GM18508 (cell line): ENCODE measurements at regions not wholly inside any gene's neighbourhood (a gene's known extent, or its start where the extent isn't known, plus 50 kb on each side); places are given as distances from the start of the nearest gene placed in this dataset.

Source experiments
- ATAC-seq: cut with Tn5 transposase; IDR thresholded peaks from one replicate; pipeline ENCODE4 v1.9.1; 2021; ENCODE audit warnings: moderate number of reproducible peaks; ENCODE audit not compliant: insufficient read depth, unreplicated experiment

DNA sequence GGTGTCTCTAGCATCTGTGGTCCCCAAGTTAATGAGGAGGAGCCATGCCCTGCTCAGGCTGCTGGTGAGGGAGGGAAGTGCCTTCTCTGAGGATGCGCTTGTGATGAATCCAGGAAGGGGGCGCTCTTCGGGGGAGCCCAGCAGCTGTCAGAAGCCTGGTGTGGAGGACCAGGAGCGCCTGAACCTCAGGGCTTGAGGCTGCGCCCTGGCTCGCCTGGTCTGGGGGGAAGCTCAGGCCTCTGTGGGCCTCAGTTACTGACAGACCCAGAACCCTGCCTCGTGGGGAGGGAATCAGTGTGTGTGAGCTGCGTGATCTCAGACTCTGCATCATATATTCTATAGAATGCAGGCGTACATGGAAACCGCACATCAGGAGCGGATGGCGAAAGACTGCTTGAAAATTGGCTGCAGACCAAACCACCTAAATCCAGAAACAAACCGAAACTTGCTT, 126.1 kb downstream of the SEC14L1 start:
- ATAC-seq, result no peak

DNA sequence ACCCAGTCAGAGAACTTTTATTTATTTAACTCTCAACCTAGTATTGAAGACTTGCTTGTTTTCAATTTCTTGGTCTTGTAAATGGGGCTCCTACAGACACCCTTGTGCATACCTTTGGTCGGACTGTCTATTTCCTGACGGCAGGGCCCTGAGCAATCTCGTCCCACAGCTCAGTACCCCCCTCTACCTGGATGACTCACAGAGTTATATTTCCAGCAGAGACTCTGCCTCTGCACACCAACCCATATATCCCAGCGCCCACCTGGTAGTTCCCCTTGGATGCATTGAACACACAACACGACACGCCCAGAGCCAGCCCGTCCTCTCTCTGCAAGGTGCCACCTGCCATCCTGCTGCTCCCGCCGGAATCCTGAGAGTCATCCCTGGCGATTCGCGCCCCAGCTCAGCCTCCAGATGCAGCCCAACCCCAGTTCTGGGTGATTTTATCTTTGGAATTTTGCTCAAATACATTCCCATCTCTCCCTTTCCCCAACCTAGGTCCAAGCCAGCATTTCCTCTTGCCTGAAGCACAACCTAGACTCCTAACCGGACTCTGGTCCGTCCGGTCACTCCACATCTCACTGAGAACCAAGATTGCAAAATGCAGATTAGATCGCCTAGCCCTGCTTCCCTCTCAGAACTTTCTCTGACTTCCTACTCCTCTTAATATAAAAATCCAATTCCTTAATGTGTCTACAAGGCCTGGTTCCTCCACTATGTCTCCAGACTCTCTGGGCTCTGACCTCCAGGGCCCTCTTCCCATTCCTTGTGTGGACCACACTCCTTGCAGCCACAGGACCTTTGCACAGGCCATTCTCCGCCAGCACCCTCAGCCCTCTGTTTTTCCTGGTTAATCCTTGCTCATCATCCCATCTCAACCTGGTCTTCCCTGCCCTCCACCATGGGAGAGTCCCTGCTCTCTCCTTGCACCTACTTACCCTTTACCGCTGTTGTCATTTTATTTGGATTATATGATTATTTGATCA, 129.2 kb downstream of the SEC14L1 start:
- no peak for ATAC-seq

DNA sequence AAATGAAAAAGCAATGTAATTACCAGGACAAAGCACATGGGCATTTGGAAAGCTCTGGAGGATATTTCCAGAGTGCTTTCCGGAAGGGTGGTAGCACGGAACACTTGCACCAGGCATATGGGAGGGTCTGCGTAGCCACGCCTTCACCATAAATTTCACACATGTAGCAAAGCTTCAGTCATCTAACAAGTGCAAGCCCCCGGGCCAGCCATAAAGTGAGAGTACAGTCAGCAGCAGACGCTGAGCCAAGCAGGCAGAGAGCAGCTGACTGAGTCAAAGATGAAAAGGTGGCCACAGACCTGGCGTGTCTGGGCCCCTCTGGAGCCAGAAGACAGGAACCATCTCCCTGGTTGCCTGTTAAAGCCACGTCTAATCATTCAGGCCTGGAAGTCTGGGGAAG, 130.6 kb downstream of the SEC14L1 start:
- ATAC-seq, result no peak

DNA sequence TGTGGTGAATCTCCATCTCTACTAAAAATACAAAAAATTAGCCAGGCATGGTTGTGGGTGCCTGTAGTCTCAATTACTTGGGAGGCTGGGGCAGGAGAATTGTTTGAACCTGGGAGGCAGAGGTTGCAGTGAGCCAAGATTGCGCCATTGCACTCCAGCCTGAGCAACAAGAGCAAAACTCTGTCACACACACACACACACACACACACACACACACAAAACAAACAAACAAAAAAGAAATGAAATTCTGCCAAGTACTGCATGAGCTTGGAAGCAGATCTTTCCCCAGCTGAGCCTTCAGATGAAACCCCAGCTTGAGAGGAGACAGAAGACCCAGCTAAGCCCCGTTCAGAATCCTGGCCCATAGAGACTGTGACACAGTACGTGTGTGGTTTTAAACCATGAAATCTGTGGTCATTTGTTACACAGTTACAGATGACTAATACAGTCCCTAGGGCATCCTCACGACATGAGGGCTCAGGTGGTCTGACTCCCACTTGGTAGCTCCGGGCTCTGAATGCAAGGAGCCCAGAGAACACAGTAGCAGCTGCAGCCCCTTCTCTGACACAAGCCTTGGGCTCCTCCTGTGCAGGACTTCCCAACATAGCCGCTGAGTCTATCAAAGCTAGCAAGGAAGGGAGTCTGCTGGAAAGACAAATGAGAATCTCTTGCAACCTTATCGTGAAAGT, 132.8 kb downstream of the SEC14L1 start:
- no peak for ATAC-seq

DNA sequence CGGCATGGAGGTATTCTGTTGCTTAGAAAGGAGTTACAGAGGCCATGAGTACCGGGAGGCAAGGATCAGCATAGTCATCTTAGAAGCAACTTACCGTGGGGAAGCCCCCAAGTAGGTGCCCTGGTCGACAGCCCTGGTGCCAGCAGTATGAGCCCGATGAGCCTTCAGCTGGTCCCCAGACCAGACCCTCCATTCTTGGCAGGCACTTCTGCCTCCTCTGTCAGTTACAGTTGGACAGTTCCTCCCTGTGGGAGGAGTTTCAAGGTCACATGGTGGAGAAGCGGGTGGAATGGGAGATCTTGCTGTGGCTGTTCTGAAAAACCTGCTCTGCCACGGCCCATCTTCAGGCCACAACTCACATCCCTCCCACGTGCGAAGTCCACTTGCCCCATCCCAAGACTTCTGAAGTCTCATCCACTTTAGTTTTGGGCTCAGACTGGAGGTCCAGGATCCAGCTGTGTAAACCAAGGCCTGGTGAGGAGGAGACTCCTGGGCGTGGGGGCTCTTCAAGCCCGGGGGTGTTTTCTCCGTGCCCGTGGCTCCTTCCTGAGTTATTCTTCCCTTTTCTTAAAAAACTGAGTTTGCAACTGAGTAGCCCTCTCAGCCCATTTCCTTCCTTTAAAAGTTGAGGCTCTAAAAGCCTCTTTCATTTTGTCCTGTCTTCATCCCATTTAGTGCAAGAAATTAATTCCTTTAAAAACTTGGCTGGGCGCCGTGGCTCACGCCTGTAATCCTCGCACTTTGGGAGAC, 133.5 kb downstream of the SEC14L1 start:
- no peak for ATAC-seq

DNA sequence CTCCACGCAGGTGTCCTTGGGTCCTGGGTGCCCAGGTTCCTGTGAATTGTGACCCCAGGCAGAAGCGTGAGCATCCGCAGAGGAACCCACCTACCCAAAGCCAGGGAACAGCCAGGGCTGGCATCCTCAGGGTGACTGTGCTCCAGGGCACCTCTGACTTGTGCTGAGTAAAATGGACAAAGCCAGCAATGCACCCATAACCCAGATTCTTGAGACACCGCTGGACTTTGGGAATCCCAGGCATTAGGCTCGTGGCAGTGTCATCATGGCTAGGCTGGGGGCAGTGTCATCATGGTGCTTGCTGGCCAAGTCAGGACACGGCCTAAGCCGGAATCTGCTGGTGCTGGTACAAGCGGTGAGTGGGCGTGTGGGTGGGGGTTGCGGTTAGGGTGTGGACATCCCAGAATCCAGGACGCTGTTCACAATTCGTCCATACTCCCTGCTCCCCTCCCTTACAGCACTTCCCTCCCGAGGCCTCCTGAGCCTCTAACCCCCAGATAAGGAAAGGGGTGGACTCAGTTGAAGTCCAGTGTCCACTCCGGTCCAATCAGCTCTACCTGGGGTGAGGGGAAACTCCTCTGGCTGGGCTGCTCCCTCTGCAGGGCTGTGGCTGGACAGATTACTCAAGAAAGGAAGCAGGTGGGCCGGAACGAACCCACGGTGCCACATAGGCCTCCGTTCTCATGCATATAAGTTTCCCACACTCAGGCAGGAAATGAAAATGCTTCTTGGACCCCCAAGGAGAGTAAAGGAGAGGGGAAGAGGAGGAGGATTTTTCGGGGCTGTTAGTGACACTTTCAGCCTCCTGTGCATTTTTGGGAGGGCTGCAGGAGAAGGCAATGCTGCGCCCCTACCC, 138.9 kb downstream of the SEC14L1 start:
- ATAC-seq, result no peak

DNA sequence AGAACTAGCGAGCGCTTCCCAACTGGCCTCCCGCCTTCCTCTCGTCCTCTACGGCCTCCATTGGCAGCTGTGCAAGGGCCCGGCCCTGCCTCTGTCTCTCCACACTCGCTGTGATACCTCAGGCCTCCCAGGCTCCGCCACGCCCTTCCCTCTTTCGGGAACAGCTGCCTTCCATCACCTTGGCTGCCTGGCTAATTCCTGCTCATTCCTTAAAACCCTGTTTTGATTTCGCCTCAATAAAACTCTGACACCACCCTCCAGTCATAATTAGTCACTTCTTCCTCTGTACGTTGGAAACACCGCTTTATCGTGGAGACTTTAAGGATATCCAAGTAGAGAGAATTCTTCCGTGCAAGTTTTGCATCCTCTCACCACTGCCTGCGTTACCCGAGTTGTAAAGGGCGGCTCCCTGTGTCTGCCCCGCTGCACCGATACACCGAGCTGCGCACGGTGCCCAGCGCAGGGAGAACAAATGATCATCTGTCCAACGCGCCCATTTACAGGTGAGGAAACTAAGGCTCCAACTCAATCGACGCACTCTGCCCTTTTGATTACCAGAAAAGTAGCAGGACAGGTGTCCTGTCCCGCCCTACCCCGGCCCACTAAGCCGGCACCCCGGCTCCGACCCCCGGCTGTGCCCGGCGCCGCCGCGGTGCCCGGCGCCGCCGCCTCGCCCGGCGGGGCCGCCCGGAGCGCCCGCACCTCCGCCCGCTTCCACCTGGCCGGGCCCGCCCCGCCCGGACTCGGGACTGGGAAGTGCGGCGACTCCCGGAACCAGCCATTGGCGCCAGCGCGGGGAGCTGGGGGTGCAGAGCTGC, 139.7 kb downstream of the SEC14L1 start:
- no peak for ATAC-seq

DNA sequence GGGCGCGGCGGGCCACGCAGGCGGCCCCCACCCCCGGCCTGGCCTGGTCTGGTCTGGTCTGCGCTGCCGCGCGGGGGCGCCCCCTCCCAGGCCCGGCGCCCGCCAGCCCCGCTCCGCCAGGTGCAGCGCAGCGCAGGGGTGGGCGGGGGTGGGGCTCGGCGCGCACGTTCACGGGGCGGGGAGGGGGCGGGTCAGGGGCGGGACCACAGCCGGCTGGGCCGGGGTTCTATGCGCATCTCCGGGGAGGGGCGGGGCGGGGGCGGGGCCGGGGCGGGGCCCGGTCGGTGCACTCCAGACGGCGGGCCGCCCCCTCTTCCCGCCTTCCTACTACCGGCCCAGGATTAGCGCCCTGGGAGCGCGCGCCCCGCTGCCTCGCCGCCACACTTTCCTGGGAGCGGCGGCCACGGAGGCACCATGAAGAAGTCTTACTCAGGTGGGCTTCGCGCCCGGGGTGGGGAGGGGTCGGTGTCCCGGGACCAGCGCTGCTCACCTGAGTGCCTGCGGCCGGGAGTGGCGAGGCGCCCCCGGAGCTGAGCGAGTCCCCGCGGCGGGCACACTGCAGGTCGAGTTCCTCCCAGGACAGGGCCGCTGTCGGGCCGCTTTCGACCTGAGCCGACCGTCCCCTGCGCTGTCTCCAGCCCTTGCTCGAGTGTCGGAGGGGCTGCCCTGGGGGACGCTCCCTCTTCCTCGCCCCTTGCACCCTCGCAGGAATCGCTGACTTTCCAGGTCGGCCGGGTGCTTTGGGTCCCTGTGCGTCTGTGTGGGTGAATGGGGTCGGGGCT, 140.5 kb downstream of the SEC14L1 start:
- ATAC-seq, result no peak

DNA sequence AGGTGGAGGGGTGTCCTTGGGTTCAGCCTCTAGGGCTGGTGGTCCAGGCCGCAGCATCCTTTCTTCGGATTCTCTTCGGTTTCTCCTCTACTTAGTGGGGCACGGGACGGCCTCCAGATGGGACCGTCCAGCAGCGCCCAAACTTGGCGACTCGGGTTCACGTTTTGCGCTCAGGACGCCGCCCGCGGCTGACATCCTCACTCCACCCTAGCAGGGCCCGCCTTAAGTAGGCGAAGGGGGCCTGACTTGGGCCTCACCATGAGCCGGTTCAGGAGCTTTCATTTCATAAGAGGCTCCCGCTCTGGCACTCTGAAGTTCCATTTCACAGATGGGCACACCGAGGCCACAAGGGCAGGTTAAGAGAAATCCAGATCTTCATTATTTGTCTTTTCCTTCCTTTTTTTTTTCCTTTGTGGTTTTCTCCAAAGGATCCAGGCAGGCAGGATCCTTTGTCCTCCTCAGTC, 141.2 kb downstream of the SEC14L1 start:
- no peak for ATAC-seq

DNA sequence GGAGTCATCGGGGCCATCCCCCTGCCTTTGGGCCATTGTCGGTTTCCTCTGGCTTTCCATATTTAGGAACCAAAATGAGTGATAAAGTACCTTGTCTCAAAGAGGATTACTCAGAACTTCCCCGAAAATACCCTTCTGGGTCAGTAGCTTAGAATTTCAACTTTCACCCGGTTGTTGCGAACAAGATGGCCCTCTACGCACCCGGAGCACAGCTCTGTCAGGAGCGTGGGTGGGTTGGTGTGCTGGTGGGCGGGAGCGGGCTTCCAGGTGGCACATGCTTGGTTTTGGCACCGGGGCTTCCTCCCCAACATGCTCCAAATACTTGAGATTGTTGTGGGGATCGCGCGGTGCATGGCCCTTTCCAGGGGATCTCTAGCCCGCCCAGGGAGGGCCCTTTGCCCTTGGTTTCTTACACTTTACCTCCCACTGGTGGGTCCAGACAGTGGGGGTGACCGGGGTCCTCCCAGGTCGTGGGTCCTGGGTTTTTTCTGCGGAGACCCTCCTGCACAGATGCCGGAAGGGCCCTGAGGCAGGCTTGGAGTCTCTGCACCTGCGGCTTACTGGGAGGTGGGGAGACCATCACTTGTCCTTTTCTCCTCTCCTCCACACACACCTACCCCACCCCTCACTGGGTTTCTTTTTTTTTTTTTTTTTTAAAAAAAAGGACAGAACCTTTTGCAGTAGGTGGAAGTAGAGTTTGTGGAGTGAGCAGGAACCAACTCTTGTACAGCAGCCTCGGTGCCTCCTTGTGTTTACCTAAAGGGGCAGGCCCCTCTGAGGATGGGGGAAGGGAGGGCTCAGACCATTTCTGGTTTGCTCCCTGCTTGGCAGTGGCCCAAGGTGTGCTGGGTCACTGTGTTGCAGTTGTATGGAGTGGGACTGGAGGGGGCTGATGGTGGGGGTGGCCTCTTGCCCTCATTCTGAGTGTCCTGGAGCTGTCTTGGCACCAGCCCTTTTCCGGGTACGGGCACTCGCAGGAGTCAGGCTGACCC, 142.1 kb downstream of the SEC14L1 start:
- no peak for ATAC-seq

DNA sequence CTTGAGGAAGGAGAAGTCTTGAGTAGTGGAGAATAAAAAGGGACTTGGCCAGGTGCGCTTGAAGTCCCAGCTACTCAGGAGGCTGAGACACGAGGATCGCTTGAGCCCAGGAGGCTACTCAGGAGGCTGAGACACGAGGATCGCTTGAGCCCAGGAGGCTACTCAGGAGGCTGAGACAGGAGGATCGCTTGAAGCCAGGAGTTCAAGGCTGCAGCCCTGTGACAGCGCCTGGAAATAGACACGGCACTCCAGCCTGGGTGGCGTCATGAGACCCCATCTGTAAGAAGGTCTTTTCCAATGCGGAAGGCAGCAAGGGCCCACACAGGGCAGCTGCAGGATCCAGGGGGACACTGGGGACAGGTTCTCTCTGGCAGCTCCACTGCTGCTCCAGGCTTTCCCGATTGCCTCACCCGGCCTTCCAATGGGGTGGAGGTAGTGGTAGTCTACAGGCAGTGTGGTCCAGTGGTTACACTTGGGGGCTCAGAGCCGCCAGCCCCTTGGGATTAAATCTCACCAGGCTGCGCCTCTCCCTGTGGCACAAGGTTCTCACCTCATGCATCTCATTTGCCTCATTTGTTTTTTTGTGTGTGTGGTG, 143.4 kb downstream of the SEC14L1 start:
- ATAC-seq, result no peak

DNA sequence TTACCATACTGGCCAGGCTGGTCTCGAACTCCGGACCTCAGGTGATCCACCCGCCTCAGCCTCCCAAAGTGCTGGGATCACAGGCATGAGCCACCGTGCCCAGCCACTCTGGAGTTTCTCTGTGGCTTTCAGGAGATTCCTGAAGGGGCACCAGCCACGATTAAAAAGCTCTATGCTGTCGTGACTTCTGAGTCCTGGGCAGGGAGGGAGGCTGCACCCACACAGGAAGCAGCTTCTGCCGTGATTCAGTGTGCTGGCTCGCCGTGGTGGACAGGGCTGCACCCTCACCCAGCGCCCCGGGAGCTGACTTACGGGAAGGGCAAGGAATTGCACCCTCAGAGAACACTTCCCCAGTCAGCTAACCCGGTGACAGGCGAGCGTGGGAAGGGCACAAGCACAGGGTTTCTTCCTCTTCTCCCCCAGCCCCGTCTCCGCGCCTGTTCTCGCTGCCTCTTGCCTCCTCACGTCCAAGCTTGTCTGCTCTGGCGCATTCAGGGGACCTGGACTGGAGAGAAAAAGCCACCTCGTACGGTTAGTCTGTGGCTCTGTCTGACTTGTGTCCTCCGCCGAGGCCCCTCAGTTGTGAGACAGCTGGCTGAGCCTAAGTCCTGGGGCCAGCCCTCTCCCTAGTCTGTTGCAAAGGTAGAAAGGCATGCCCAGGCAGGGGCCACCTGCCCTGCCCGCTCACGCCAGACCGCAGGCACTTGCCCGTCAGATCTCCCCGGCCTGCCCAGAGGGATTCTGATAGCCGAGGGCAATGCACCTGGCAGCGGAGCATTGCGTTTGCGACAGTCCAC, 145.0 kb downstream of the SEC14L1 start:
- no peak for ATAC-seq

DNA sequence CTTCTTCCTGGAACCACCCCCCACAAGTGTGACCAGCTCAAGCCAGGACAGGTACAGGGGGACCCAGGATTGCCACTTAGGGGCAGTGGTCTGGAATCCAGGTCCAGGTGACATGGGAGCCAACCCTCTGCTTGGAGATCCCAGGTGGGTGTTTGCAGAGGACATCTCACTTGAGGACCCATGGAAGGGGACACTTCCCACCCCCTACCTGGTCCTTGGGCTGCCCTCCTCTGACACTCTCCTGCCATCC, 145.5 kb downstream of the SEC14L1 start:
- no peak for ATAC-seq

DNA sequence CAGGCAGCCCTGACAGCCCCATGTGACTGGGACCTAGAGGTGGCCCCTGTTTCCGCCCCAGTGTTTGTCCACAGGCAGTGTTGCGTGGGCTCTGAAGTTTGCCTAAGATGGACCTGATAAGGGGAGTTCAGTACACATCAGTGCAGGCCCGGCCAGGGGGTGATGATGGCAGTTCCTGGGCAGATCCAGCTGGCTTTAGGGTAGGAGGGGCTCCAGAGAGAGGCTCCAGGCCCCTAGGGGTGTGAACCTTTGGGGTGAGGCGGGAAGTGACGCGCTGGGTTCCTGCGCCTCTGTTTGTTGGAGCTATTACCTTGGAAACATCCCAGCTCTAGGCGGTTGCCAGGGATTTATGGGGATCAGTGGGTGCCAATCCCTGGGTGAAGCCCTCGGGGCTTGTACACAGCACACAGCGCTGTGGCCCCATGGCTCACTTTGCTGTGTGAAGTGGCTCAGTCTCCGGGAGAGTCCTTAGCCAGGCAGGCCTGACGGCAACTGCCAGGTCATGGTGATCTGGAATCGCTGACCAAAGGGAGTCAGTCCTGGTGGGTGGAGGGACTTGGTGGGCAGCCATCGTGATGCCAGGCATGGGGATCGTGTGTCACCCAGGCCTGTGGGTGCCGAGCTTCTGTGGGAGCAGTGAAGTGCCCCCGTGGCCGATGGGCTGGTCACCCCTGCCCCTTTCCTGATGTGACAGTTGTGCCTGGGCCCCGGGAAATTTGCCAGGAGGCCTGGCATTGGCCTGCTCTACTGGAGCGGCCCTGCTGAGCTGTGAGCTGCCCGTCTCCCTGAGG, 146.1 kb downstream of the SEC14L1 start:
- no peak for ATAC-seq

DNA sequence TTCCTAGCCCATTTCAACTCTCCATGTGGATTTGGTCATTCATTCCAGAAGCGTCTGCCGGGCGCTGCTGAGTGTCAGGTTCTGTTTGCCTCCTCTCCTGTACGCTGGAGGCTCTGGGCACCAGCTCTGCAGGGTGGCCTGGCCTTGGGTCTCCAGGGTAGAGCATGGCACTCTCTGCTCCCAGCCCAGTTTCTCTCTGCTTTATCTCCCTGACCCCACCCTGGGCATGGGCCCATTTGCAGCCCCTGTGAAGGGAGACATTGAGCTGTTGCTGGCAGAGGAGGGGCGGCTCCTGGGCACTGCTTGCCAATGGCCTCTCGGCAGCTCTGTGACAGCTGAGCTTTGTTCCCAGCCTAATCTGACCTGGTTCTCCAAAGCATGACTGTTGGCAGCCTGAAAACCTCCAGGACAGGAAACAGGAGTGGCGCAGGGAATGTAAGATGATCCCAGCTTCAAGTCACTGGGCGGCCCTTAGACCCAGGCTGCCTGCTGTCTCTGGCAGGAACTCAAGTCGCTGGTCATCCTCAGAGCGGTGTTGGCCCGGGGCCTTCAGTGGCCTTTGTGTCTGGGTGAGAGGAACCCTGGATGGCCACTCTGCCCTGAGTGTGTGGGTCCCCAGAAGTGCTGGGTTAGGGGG, 146.8 kb downstream of the SEC14L1 start:
- no peak for ATAC-seq
